PC-3 (cell line): ENCODE measurements at regions not wholly inside any gene's neighbourhood (a gene's known extent, or its start where the extent isn't known, plus 50 kb on each side); places are given as distances from the start of the nearest gene placed in this dataset.

ENCODE experiments used
- ATAC-seq: fragments of 200-7000 bp; cut with Tn5 transposase; 2 replicates; pipeline ENCODE4 v1.9.1; 2020; ENCODE audit warnings: mild to moderate bottlenecking, moderate library complexity
- BruUV-seq: library from RNA; stranded (reverse); fragments of 400-500 nt; replicated peaks from 2 replicates; lab custom pipeline; 2021; lab: Mats Ljungman, UMichigan
- CTCF ChIA-PET: fragments of 300-600 bp; sonication (Branson Sonifier 250); formaldehyde crosslinking; loops from one replicate; lab custom pipeline; 2022; ENCODE audit warnings: antibody characterized with exemption; lab: Charles Lee
- POLR2A ChIA-PET: fragments of 300-600 bp; sonication (Branson Sonifier 250); formaldehyde crosslinking; loops from one replicate; lab custom pipeline; 2022; ENCODE audit warnings: antibody characterized with exemption; ENCODE audit not compliant: unreplicated experiment; lab: Charles Lee
- DNase-seq: peaks from one replicate; pipeline ENCODE4 v3.0.0-alpha.2; 2015
- H2AFZ ChIP-seq: fragments of 300-600 bp; sonication (generic); 2 replicates; pipeline ENCODE4 v1.6.0; 2016; ENCODE audit warnings: antibody characterized with exemption, low read length
- H3F3A ChIP-seq: fragments of 300-600 bp; sonication (generic); one replicate; pipeline ENCODE4 v1.6.0; 2017; ENCODE audit warnings: antibody characterized with exemption, low read length, control low read depth, mild to moderate bottlenecking; ENCODE audit not compliant: unreplicated experiment
- H3K27ac ChIP-seq: fragments of 300-600 bp; sonication (generic); 2 replicates; pipeline ENCODE4 v1.5.1; 2016; ENCODE audit warnings: mild to moderate bottlenecking, low read length
- H3K27me3 ChIP-seq: fragments of 300-600 bp; sonication (generic); 2 replicates; pipeline ENCODE4 v1.6.1; 2016; ENCODE audit warnings: low read length, mixed read lengths
- H3K36me3 ChIP-seq: fragments of 300-600 bp; sonication (generic); 2 replicates; pipeline ENCODE4 v1.6.1; 2016; ENCODE audit warnings: low read depth, mixed run types, low read length, mixed read lengths
- H3K4me1 ChIP-seq: fragments of 300-600 bp; sonication (generic); 2 replicates; pipeline ENCODE4 v1.5.1; 2016; ENCODE audit warnings: low read length; ENCODE audit not compliant: insufficient read depth
- H3K4me2 ChIP-seq: fragments of 300-600 bp; sonication (generic); 2 replicates; pipeline ENCODE4 v1.6.0; 2016; ENCODE audit warnings: low read length
- H3K4me3 ChIP-seq: fragments of 300-600 bp; sonication (generic); 2 replicates; pipeline ENCODE4 v1.5.1; 2016; ENCODE audit warnings: mild to moderate bottlenecking, low read length, mixed read lengths
- H3K79me2 ChIP-seq: fragments of 300-600 bp; sonication (generic); 2 replicates; pipeline ENCODE4 v1.6.1; 2017; ENCODE audit warnings: low read length, mixed read lengths
- H3K9ac ChIP-seq: fragments of 300-600 bp; sonication (generic); 2 replicates; pipeline ENCODE4 v1.6.0; 2016; ENCODE audit warnings: mild to moderate bottlenecking, low read length
- H3K9me2 ChIP-seq: fragments of 300-600 bp; sonication (generic); replicated peaks from 2 replicates; pipeline ENCODE4 v1.6.1; 2016; ENCODE audit warnings: mixed run types, low read length, mixed read lengths
- H3K9me3 ChIP-seq: fragments of 300-600 bp; sonication (generic); 2 replicates; pipeline ENCODE4 v1.6.1; 2016; ENCODE audit warnings: low read length, mixed read lengths
- H4K20me1 ChIP-seq: fragments of 300-600 bp; sonication (generic); 2 replicates; pipeline ENCODE4 v1.6.1; 2016; ENCODE audit warnings: low read length, mixed read lengths
- EZH2 ChIP-seq: fragments of 300-600 bp; sonication (generic); IDR thresholded peaks from one replicate; pipeline ENCODE4 v1.6.1; 2017; ENCODE audit warnings: antibody characterized with exemption, mild to moderate bottlenecking, low read length; ENCODE audit not compliant: unreplicated experiment
- EZH2phosphoT487 ChIP-seq: fragments of 300-600 bp; sonication (generic); IDR thresholded peaks from 2 replicates; pipeline ENCODE4 v1.6.1; 2018; ENCODE audit warnings: mild to moderate bottlenecking, antibody characterized with exemption, low read length, borderline replicate concordance
- intact Hi-C: fragments of 100-400 bp; cut with micrococcal nuclease; formaldehyde crosslinking; loops from 2 replicates; pipeline ENCODE4 v1.9.0; 2023
- TF ChIP-seq, protein P1 (sequence below): fragments of 300-600 bp; sonication (generic); conservative IDR thresholded peaks from 2 replicates; pipeline ENCODE4 v1.5.1; 2017; ENCODE audit warnings: antibody characterized with exemption, low read depth, mild to moderate bottlenecking, low read length

GRCh38 chr3:137242836-137243400 is 285.1 kb downstream of the IL20RB start:
- Histone ChIP-seq H3K79me2 (no peaks in the 10 kb centered on the region), H3K4me3 (no peak overlapping the region), H2AFZ (no peak overlapping the region), H3K27me3 (no peaks in the 10 kb centered on the region), H3F3A (no peaks in the 10 kb centered on the region), H3K36me3 (no peaks in the 10 kb centered on the region), H3K9ac (no peak overlapping the region), H3K27ac (no peak overlapping the region), H3K4me1 (no peaks in the 10 kb centered on the region), H4K20me1 (no peaks in the 10 kb centered on the region), H3K4me2 (no peak overlapping the region), H3K9me2 (no peaks in the 10 kb centered on the region), H3K9me3 (no peaks in the 10 kb centered on the region)
- TF ChIP-seq EZH2phosphoT487: no peak
- TF ChIP-seq, protein P1, sequence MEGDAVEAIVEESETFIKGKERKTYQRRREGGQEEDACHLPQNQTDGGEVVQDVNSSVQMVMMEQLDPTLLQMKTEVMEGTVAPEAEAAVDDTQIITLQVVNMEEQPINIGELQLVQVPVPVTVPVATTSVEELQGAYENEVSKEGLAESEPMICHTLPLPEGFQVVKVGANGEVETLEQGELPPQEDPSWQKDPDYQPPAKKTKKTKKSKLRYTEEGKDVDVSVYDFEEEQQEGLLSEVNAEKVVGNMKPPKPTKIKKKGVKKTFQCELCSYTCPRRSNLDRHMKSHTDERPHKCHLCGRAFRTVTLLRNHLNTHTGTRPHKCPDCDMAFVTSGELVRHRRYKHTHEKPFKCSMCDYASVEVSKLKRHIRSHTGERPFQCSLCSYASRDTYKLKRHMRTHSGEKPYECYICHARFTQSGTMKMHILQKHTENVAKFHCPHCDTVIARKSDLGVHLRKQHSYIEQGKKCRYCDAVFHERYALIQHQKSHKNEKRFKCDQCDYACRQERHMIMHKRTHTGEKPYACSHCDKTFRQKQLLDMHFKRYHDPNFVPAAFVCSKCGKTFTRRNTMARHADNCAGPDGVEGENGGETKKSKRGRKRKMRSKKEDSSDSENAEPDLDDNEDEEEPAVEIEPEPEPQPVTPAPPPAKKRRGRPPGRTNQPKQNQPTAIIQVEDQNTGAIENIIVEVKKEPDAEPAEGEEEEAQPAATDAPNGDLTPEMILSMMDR: no peak
- TF ChIP-seq EZH2: no peak
- POLR2A ChIA-PET: no interaction called here
- ATAC-seq (no peak), DNase-seq (no peak)
- intact Hi-C loops: no loop called here
- CTCF ChIA-PET: no interaction called here
- no TSS peak for BruUV-seq

- ChIA-PET POLR2A (no interaction called here), CTCF (no interaction called here)
- BruUV-seq: no TSS peak
- Histone ChIP-seq H3K4me1 (no peaks in the 10 kb centered on the region), H3K9ac (no peak overlapping the region), H3K27me3 (no peaks in the 10 kb centered on the region), H3K4me3 (no peak overlapping the region), H3K79me2 (no peaks in the 10 kb centered on the region), H3K36me3 (no peaks in the 10 kb centered on the region), H3K9me3 (no peaks in the 10 kb centered on the region), H2AFZ (no peak overlapping the region), H3F3A (no peaks in the 10 kb centered on the region), H3K27ac (no peak overlapping the region), H3K4me2 (no peak overlapping the region), H3K9me2 (no peaks in the 10 kb centered on the region), H4K20me1 (no peaks in the 10 kb centered on the region)
- intact Hi-C loops: no loop called here
- TF ChIP-seq EZH2phosphoT487 (no peak), EZH2 (no peak)
- TF ChIP-seq, protein P1: no peak
- ATAC-seq: no peak
- no peak for DNase-seq
Observed at GRCh38 chr3:137246491-137246890, 288.7 kb downstream of the IL20RB start.

GRCh38 chr3:137249311-137249940 is 291.6 kb downstream of the IL20RB start:
- Histone ChIP-seq H3K27me3 (no peaks in the 10 kb centered on the region), H3K4me1 (no peaks in the 10 kb centered on the region), H3K9ac (no peak overlapping the region), H2AFZ (no peak overlapping the region), H3K79me2 (no peaks in the 10 kb centered on the region), H4K20me1 (no peaks in the 10 kb centered on the region), H3K9me3 (no peaks in the 10 kb centered on the region), H3K27ac (no peak overlapping the region), H3F3A (no peaks in the 10 kb centered on the region), H3K4me3 (no peak overlapping the region), H3K36me3 (no peaks in the 10 kb centered on the region), H3K9me2 (no peaks in the 10 kb centered on the region), H3K4me2 (no peak overlapping the region)
- POLR2A ChIA-PET: no interaction called here
- BruUV-seq: no TSS peak
- ATAC-seq (no peak), DNase-seq (no peak)
- TF ChIP-seq, protein P1: no peak
- no peak for TF ChIP-seq EZH2
- no peak for TF ChIP-seq EZH2phosphoT487
- CTCF ChIA-PET: no interaction called here
- intact Hi-C loops: no loop called here
